SK-N-SH (cell line): ENCODE measurements at regions not wholly inside any gene's neighbourhood (a gene's known extent, or its start where the extent isn't known, plus 50 kb on each side); places are given as distances from the start of the nearest gene placed in this dataset.

Source experiments
- CTCF ChIA-PET: fragments of 300-600, 350-600 bp; formaldehyde crosslinking; extraction: SDS; loops from one replicate; lab custom pipeline; 2021; lab: Yijun Ruan, JAX
- POLR2A ChIA-PET: fragments of 350-600 bp; sonication (Branson Sonifier 250); formaldehyde crosslinking; extraction: SDS; loops from one replicate; lab custom pipeline; 2020; ENCODE audit warnings: antibody characterized with exemption, inconsistent platforms; lab: Yijun Ruan, JAX
- DNase-seq: peaks from one replicate; pipeline ENCODE4 v3.0.0; 2012
- H2AFZ ChIP-seq: fragments of 200-600 bp; sonication (generic); 2 replicates; pipeline ENCODE4 v1.8.1; 2016; ENCODE audit warnings: antibody characterized with exemption, mild to moderate bottlenecking, low read depth
- H3F3A ChIP-seq: fragments of 200-600 bp; sonication (generic); replicated peaks from 2 replicates; pipeline ENCODE3; 2016; ENCODE audit warnings: antibody characterized with exemption, mild to moderate bottlenecking; ENCODE audit not compliant: insufficient read depth
- H3K27ac ChIP-seq, 2 experiments: fragments of 200-500 bp in 1 of 2; fragments of 200-600 bp in 1 of 2; sonication (Bioruptor generic) in 1 of 2; sonication (generic), shearing (Covaris generic) in 1 of 2; 2 replicates each; pipeline versions ENCODE4 v1.5.1 to v1.6.1; 2014 to 2016; ENCODE audit warnings: low read depth in 2 of 2, inconsistent platforms in 1 of 2, low read length in 1 of 2, mild to moderate bottlenecking in 1 of 2, mixed read lengths in 1 of 2
- H3K27me3 ChIP-seq: fragments of 200-600 bp; sonication (generic), shearing (Covaris generic); 2 replicates; pipeline ENCODE4 v1.6.1; 2016; ENCODE audit warnings: mixed run types; ENCODE audit not compliant: insufficient read depth
- H3K36me3 ChIP-seq, 2 experiments: fragments of 200-500 bp in 1 of 2; fragments of 200-600 bp in 1 of 2; sonication (Bioruptor generic) in 1 of 2; sonication (generic) in 1 of 2; replicated peaks in 1 of 2; 2 replicates each; pipeline versions ENCODE3 to v1.5.1; 2014 to 2016; ENCODE audit warnings: low read length in 1 of 2, mild to moderate bottlenecking in 1 of 2; ENCODE audit not compliant: insufficient read depth in 2 of 2, control insufficient read depth in 1 of 2
- H3K4me1 ChIP-seq, 2 experiments: fragments of 200-500 bp in 1 of 2; fragments of 200-600 bp in 1 of 2; sonication (Bioruptor generic) in 1 of 2; sonication (generic), shearing (Covaris generic) in 1 of 2; 2 replicates each; pipeline versions ENCODE4 v1.5.1 to v1.6.1; 2014 to 2016; ENCODE audit warnings: low read depth in 1 of 2, low read length in 1 of 2, mixed run types in 1 of 2; ENCODE audit not compliant: insufficient read depth in 2 of 2, control insufficient read depth in 1 of 2
- H3K4me2 ChIP-seq: fragments of 200-600 bp; sonication (generic), shearing (Covaris generic); 2 replicates; pipeline ENCODE4 v1.6.1; 2017; ENCODE audit warnings: mixed run types
- H3K4me3 ChIP-seq, 2 experiments: fragments of 200-500 bp in 1 of 2; fragments of 200-600 bp in 1 of 2; sonication (Bioruptor generic) in 1 of 2; sonication (generic), shearing (Covaris generic) in 1 of 2; 2 replicates each; pipeline versions ENCODE4 v1.5.1 to v1.8.1; 2014 to 2016; ENCODE audit warnings: low read depth in 2 of 2, inconsistent platforms in 1 of 2, low read length in 1 of 2, mild to moderate bottlenecking in 1 of 2, mixed read lengths in 1 of 2, moderate library complexity in 1 of 2
- H3K79me2 ChIP-seq: fragments of 200-600 bp; sonication (generic); 2 replicates; pipeline ENCODE4 v1.8.1; 2017; ENCODE audit warnings: mild to moderate bottlenecking; ENCODE audit not compliant: insufficient read depth
- H3K9ac ChIP-seq: fragments of 200-600 bp; sonication (generic); 2 replicates; pipeline ENCODE4 v1.6.1; 2017; ENCODE audit warnings: mixed run types
- H3K9me2 ChIP-seq: fragments of 200-600 bp; sonication (generic); 2 replicates; pipeline ENCODE4 v1.6.1; 2017; ENCODE audit warnings: mixed run types
- H3K9me3 ChIP-seq: fragments of 200-600 bp; sonication (generic); 2 replicates; pipeline ENCODE4 v1.6.1; 2017; ENCODE audit warnings: mixed run types, mild to moderate bottlenecking, moderate library complexity
- H4K20me1 ChIP-seq: fragments of 200-600 bp; sonication (generic); 2 replicates; pipeline ENCODE4 v1.6.1; 2017; ENCODE audit warnings: mild to moderate bottlenecking, mixed run types; ENCODE audit not compliant: insufficient read depth
- ELF1 ChIP-seq: IDR thresholded peaks from 2 replicates; pipeline ENCODE4 v1.4.0; 2012
- GATA2 ChIP-seq: sonication (generic); formaldehyde crosslinking; IDR thresholded peaks from 2 replicates; pipeline ENCODE4 v1.5.0; 2020; ENCODE audit warnings: mild to moderate bottlenecking, missing genetic modification reagents
- MEF2A ChIP-seq: IDR thresholded peaks from 2 replicates; pipeline ENCODE4 v1.4.0; 2012; ENCODE audit warnings: low read depth, borderline replicate concordance
- MXI1 ChIP-seq: IDR thresholded peaks from 2 replicates; pipeline ENCODE4 v1.6.1; 2012; ENCODE audit warnings: mild to moderate bottlenecking, low read depth, low read length, improper control_type of control experiment
- NFIC ChIP-seq: IDR thresholded peaks from 2 replicates; pipeline ENCODE4 v1.4.0; 2012; ENCODE audit warnings: borderline replicate concordance
- RCOR1 ChIP-seq: fragments of 150-350 bp; IDR thresholded peaks from 2 replicates; pipeline ENCODE4 v1.6.1; 2017; ENCODE audit warnings: antibody characterized with exemption, low read length
- RXRA ChIP-seq: IDR thresholded peaks from 2 replicates; pipeline ENCODE4 v1.4.0; 2012; ENCODE audit warnings: low read depth, mild to moderate bottlenecking, borderline replicate concordance
- TCF12 ChIP-seq: IDR thresholded peaks from 2 replicates; pipeline ENCODE4 v1.4.0; 2012
- ZBTB33 ChIP-seq: IDR thresholded peaks from 2 replicates; pipeline ENCODE4 v1.4.0; 2012; ENCODE audit warnings: low read depth, borderline replicate concordance
- whole genome bisulfite sequencing: methylation state at CpG from one replicate; pipeline ENCODE4 v1.1.6; 2017; ENCODE audit warnings: low lambda C conversion rate; 5-methylcytosine and 5-hydroxymethylcytosine counted together
- TF ChIP-seq, protein P1 (sequence below): fragments of 200-600 bp; sonication (generic); IDR thresholded peaks from 2 replicates; pipeline ENCODE4 v1.6.1; 2017; ENCODE audit warnings: antibody characterized with exemption, mild to moderate bottlenecking, moderate library complexity
- TF ChIP-seq, protein P2 (sequence below): IDR thresholded peaks from 2 replicates; pipeline ENCODE4 v1.4.0; 2012; ENCODE audit warnings: low read depth

GRCh38 chr4:124910327-124910726 lies 197.8 kb upstream of the ANKRD50 start (continued):
- TF ChIP-seq MXI1 (no peak), RCOR1 (no peak)
- TF ChIP-seq, all 33 proteins: peak for 0

DNA sequence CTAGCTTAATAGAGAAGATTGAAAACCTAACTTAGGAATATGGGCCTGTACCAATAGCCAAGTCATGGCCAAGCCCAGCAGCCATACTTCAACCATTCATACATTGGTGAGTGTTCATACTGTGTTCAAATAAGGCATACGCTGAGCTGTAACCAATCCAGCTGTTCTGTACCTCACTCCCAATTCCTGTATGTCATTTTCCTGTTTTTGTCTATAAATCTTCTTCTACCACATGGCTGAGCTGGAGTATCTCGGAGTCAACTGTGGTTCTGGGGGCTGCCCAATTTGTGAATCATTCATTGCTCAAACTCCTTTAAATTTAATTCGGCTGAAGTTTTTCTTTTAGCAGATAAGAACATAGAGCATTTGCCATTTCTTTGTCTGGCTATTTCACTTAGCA lies 195.3 kb upstream of the ANKRD50 start:
- H3K36me3 ChIP-seq = no peaks in the 10 kb centered on the region
- ChIA-PET CTCF (no interaction called here), POLR2A (no interaction called here)
- H3F3A ChIP-seq = no peaks in the 10 kb centered on the region
- no peak for TF ChIP-seq GATA2 (CRISPR knock-in tag)
- no peak for TF ChIP-seq NFIC
- no peak for TF ChIP-seq RXRA
- TF ChIP-seq ELF1 = no peak
- TF ChIP-seq ZBTB33 = no peak
- TF ChIP-seq TCF12 = peak; percentile 20; the same call in 1 of the 2 replicates
- H3K9me3 ChIP-seq = peaks cover 6% of the 10 kb centered on the region; the same call in 1 of the 2 replicates
- no peaks in the 10 kb centered on the region for H3K27me3 ChIP-seq
- no peaks in the 10 kb centered on the region for H4K20me1 ChIP-seq
- H3K4me1 ChIP-seq = peaks cover 0 to 14% of the 10 kb centered on the region in 2 experiments; a peak in 1 of 4 replicates
- no peak for DNase-seq
- 65% methylated on average over 3 of the region's 3 CpGs for WGBS
- H3K4me2 ChIP-seq = no peak overlapping the region
- H3K9me2 ChIP-seq = no peaks in the 10 kb centered on the region
- H3K79me2 ChIP-seq = no peaks in the 10 kb centered on the region
- H3K4me3 ChIP-seq = no peak overlapping the region
- no peak overlapping the region for H3K9ac ChIP-seq
- no peak overlapping the region for H3K27ac ChIP-seq
- no peak overlapping the region for H2AFZ ChIP-seq

- DNase-seq = no peak
Observed at GRCh38 chr4:124905441-124905840, 192.9 kb upstream of the ANKRD50 start.

More at GRCh38 chr4:124905441-124905840, 192.9 kb upstream of the ANKRD50 start:
- H3K4me2 ChIP-seq = no peak overlapping the region
- no peak for TF ChIP-seq NFIC
- TF ChIP-seq, protein P1, sequence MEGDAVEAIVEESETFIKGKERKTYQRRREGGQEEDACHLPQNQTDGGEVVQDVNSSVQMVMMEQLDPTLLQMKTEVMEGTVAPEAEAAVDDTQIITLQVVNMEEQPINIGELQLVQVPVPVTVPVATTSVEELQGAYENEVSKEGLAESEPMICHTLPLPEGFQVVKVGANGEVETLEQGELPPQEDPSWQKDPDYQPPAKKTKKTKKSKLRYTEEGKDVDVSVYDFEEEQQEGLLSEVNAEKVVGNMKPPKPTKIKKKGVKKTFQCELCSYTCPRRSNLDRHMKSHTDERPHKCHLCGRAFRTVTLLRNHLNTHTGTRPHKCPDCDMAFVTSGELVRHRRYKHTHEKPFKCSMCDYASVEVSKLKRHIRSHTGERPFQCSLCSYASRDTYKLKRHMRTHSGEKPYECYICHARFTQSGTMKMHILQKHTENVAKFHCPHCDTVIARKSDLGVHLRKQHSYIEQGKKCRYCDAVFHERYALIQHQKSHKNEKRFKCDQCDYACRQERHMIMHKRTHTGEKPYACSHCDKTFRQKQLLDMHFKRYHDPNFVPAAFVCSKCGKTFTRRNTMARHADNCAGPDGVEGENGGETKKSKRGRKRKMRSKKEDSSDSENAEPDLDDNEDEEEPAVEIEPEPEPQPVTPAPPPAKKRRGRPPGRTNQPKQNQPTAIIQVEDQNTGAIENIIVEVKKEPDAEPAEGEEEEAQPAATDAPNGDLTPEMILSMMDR = no peak
- TF ChIP-seq MEF2A = no peak
- TF ChIP-seq MXI1 = no peak
- TF ChIP-seq, protein P2, sequence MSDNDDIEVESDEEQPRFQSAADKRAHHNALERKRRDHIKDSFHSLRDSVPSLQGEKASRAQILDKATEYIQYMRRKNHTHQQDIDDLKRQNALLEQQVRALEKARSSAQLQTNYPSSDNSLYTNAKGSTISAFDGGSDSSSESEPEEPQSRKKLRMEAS = no peak
- POLR2A ChIA-PET = no interaction called here
- no peak overlapping the region for H2AFZ ChIP-seq
- CTCF ChIA-PET = no interaction called here
- no peaks in the 10 kb centered on the region for H3K9me3 ChIP-seq
- H3K4me1 ChIP-seq = peaks cover 4 to 14% of the 10 kb centered on the region in 2 experiments; a peak in 2 of 4 replicates
- 70% methylated on average over 4 of the region's 4 CpGs for WGBS
- no peaks in the 10 kb centered on the region for H3K9me2 ChIP-seq
- H3K27me3 ChIP-seq = no peaks in the 10 kb centered on the region
- no peak overlapping the region for H3K9ac ChIP-seq
- no peaks in the 10 kb centered on the region for H4K20me1 ChIP-seq
- no peaks in the 10 kb centered on the region for H3F3A ChIP-seq
- H3K27ac ChIP-seq = no peak overlapping the region
- no peak overlapping the region for H3K4me3 ChIP-seq
- H3K79me2 ChIP-seq = no peaks in the 10 kb centered on the region
- no peaks in the 10 kb centered on the region for H3K36me3 ChIP-seq
